OCI-LY1 (cell line): ENCODE measurements at regions not wholly inside any gene's neighbourhood (a gene's known extent, or its start where the extent isn't known, plus 50 kb on each side); places are given as distances from the start of the nearest gene placed in this dataset.

Source experiments
- H2AFZ ChIP-seq: fragments of 200-600 bp; sonication (generic), shearing (Covaris generic); 2 replicates; pipeline ENCODE4 v1.6.0; 2014; ENCODE audit warnings: antibody characterized with exemption, mild to moderate bottlenecking, low read length
- H3F3A ChIP-seq: fragments of 200-600 bp; sonication (generic), shearing (Covaris generic); 2 replicates; pipeline ENCODE4 v1.6.0; 2014; ENCODE audit warnings: mild to moderate bottlenecking, antibody characterized with exemption, low read length, moderate library complexity; ENCODE audit not compliant: insufficient read depth
- H3K27ac ChIP-seq: fragments of 200-600 bp; sonication (generic); 2 replicates; pipeline ENCODE4 v1.5.1; 2014; ENCODE audit warnings: low read length, mixed run types, mild to moderate bottlenecking, low read depth; ENCODE audit not compliant: poor library complexity, severe bottlenecking
- H3K27me3 ChIP-seq: fragments of 200-600 bp; sonication (generic); 2 replicates; pipeline ENCODE4 v1.6.0; 2014; ENCODE audit warnings: antibody characterized with exemption, mild to moderate bottlenecking, low read length, moderate library complexity; ENCODE audit not compliant: insufficient read depth
- H3K36me3 ChIP-seq: fragments of 200-600 bp; sonication (generic); 2 replicates; pipeline ENCODE4 v1.6.1; 2014; ENCODE audit warnings: mild to moderate bottlenecking, antibody characterized with exemption, low read length, moderate library complexity, mixed read lengths; ENCODE audit not compliant: insufficient read depth
- H3K4me1 ChIP-seq: fragments of 200-600 bp; sonication (generic); 2 replicates; pipeline ENCODE4 v1.5.1; 2014; ENCODE audit warnings: mild to moderate bottlenecking, low read length, moderate library complexity; ENCODE audit not compliant: insufficient read depth, severe bottlenecking
- H3K4me2 ChIP-seq: fragments of 200-600 bp; sonication (generic), shearing (Covaris generic); 2 replicates; pipeline ENCODE4 v1.6.1; 2014; ENCODE audit warnings: low read length
- H3K4me3 ChIP-seq: fragments of 200-600 bp; sonication (generic); 2 replicates; pipeline ENCODE4 v1.5.1; 2014; ENCODE audit warnings: low read length, low read depth, mild to moderate bottlenecking, mixed read lengths; ENCODE audit not compliant: poor library complexity, severe bottlenecking
- H3K79me2 ChIP-seq: fragments of 200-600 bp; shearing (Covaris generic); 2 replicates; pipeline ENCODE4 v1.6.1; 2016; ENCODE audit warnings: mixed run types, low read length, mixed read lengths; ENCODE audit not compliant: insufficient read depth
- H3K9ac ChIP-seq: fragments of 200-600 bp; sonication (generic), shearing (Covaris generic); 2 replicates; pipeline ENCODE4 v1.6.1; 2014; ENCODE audit warnings: mild to moderate bottlenecking, low read length, mixed read lengths
- H3K9me2 ChIP-seq: fragments of 200-600 bp; sonication (generic), shearing (Covaris generic); 2 replicates; pipeline ENCODE4 v1.6.1; 2014; ENCODE audit warnings: low read depth, mild to moderate bottlenecking, low read length, mixed read lengths
- H3K9me3 ChIP-seq: fragments of 200-600 bp; shearing (Covaris generic); 2 replicates; pipeline ENCODE4 v1.6.1; 2014; ENCODE audit warnings: low read length, mixed read lengths
- H4K20me1 ChIP-seq: fragments of 200-600 bp; sonication (generic), shearing (Covaris generic); 2 replicates; pipeline ENCODE4 v1.6.0; 2016; ENCODE audit warnings: mild to moderate bottlenecking, low read length; ENCODE audit not compliant: insufficient read depth
- EZH2 ChIP-seq: fragments of 200-600 bp; sonication (generic), shearing (Covaris generic); IDR thresholded peaks from 2 replicates; pipeline ENCODE4 v1.8.0; 2017; ENCODE audit warnings: borderline replicate concordance, mixed run types, mild to moderate bottlenecking, antibody characterized with exemption, low read length, moderate library complexity, mixed read lengths
- TF ChIP-seq, protein P1 (sequence below): fragments of 200-600 bp; sonication (generic), shearing (Covaris generic); IDR thresholded peaks from 2 replicates; pipeline ENCODE4 v1.5.1; 2017; ENCODE audit warnings: mild to moderate bottlenecking, antibody characterized with exemption, low read length, moderate library complexity, mixed read lengths

DNA sequence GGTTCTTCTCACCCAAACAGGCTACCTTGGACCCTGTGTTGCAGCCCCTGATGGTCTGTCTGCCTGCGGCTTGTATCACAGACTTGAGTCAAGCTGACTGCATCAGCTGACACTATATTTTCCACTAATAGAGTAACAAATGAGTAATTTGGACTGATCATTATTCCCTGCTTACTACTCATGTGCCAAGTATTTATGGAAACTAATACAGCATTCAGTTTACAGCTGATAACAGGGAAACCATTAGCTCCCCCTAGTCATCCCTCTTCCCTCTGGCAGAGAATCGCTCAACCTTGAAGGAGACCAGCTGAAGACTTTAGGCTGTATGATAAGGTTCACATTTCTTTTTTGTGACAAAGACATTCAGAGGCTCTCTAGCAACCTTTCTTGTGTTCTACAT lies 116.6 kb upstream of the SYT6 start:
- TF ChIP-seq, protein P1, sequence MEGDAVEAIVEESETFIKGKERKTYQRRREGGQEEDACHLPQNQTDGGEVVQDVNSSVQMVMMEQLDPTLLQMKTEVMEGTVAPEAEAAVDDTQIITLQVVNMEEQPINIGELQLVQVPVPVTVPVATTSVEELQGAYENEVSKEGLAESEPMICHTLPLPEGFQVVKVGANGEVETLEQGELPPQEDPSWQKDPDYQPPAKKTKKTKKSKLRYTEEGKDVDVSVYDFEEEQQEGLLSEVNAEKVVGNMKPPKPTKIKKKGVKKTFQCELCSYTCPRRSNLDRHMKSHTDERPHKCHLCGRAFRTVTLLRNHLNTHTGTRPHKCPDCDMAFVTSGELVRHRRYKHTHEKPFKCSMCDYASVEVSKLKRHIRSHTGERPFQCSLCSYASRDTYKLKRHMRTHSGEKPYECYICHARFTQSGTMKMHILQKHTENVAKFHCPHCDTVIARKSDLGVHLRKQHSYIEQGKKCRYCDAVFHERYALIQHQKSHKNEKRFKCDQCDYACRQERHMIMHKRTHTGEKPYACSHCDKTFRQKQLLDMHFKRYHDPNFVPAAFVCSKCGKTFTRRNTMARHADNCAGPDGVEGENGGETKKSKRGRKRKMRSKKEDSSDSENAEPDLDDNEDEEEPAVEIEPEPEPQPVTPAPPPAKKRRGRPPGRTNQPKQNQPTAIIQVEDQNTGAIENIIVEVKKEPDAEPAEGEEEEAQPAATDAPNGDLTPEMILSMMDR: no peak
- TF ChIP-seq EZH2: no peak
- no peaks in the 10 kb centered on the region for H3K9me3 ChIP-seq
- no peak overlapping the region for H3K4me2 ChIP-seq
- no peak overlapping the region for H3K9ac ChIP-seq
- H3K9me2 ChIP-seq: no peaks in the 10 kb centered on the region
- H3K27ac ChIP-seq: no peak overlapping the region
- no peaks in the 10 kb centered on the region for H4K20me1 ChIP-seq
- no peaks in the 10 kb centered on the region for H3K36me3 ChIP-seq
- no peak overlapping the region for H3K4me3 ChIP-seq
- no peaks in the 10 kb centered on the region for H3F3A ChIP-seq
- no peaks in the 10 kb centered on the region for H3K27me3 ChIP-seq
- H3K4me1 ChIP-seq: no peaks in the 10 kb centered on the region
- no peak overlapping the region for H2AFZ ChIP-seq
- no peaks in the 10 kb centered on the region for H3K79me2 ChIP-seq

DNA sequence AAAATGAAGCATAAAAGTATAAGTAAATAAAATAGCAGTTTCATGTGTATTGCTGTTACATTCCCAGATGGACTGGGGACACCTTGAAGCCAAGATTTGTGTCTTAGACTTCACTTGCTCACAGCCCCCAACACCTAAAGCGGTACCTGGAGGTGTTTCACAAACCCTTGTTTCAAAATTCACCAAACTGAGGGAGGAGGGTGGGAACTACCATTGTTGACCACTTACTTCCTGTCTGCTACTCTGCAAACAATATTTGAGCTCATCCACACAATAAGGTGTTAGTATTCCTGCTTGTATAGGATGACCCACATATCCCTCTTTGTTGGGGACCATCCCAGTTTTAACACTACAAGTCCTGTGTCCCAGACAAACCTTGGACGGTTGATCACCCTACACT lies 115.9 kb upstream of the SYT6 start:
- no peaks in the 10 kb centered on the region for H3K36me3 ChIP-seq
- H3K9me3 ChIP-seq: no peaks in the 10 kb centered on the region
- no peak overlapping the region for H3K4me3 ChIP-seq
- H3K9ac ChIP-seq: no peak overlapping the region
- H3K79me2 ChIP-seq: no peaks in the 10 kb centered on the region
- TF ChIP-seq EZH2: no peak
- TF ChIP-seq, protein P1: no peak
- no peaks in the 10 kb centered on the region for H3K27me3 ChIP-seq
- H3K9me2 ChIP-seq: no peaks in the 10 kb centered on the region
- no peaks in the 10 kb centered on the region for H3K4me1 ChIP-seq
- H3K27ac ChIP-seq: no peak overlapping the region
- no peak overlapping the region for H3K4me2 ChIP-seq
- H3F3A ChIP-seq: no peaks in the 10 kb centered on the region
- no peak overlapping the region for H2AFZ ChIP-seq
- H4K20me1 ChIP-seq: no peaks in the 10 kb centered on the region

DNA sequence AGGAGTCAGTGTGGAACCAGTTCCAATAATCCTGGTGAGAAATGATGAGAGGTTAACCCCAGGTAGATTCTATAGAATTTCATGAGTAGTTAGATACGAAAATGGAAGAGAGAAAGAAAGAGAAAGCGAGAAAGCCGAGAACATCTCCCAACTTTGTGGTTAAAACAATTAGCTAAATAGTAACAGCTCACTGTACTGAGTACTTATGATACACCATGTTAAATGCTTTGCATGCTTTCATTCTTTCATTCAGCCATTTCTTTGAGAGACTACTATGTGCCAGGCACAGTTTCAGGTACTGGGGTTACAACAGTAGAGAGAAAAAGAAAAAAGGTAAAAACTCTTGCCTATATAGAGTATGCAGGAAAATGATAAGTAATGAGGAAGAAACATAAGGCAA lies 109.7 kb upstream of the SYT6 start:
- no peaks in the 10 kb centered on the region for H3K79me2 ChIP-seq
- 0 out of 2 replicates have a peak, but pooled peaks cover 3% of the 10 kb centered on the region for H3K27me3 ChIP-seq
- no peak overlapping the region for H3K4me3 ChIP-seq
- no peaks in the 10 kb centered on the region for H3K36me3 ChIP-seq
- H2AFZ ChIP-seq: no peak overlapping the region
- TF ChIP-seq, protein P1: no peak
- TF ChIP-seq EZH2: no peak
- no peak overlapping the region for H3K9ac ChIP-seq
- H4K20me1 ChIP-seq: no peaks in the 10 kb centered on the region
- H3K4me1 ChIP-seq: no peaks in the 10 kb centered on the region
- H3K9me2 ChIP-seq: no peaks in the 10 kb centered on the region
- no peak overlapping the region for H3K4me2 ChIP-seq
- no peak overlapping the region for H3K27ac ChIP-seq
- H3F3A ChIP-seq: no peaks in the 10 kb centered on the region
- no peaks in the 10 kb centered on the region for H3K9me3 ChIP-seq
